Activated naive CD4-positive, alpha-beta T cell treated with anti-CD3 and anti-CD28 coated beads for 36 hours (primary cell): ENCODE measurements at regions not wholly inside any gene's neighbourhood (a gene's known extent, or its start where the extent isn't known, plus 50 kb on each side); places are given as distances from the start of the nearest gene placed in this dataset.
"Not testable (repeated sequence)": the region's sequence is repeated elsewhere in the genome, so short reads cannot be mapped to it uniquely, and the experiment has no call there.

Experiments
- CTCF ChIA-PET: fragments of 350-600 bp; sonication (Branson Sonifier 250); formaldehyde crosslinking; loops from one replicate; lab custom pipeline; 2021; ENCODE audit warnings: antibody characterized with exemption; lab: Charles Lee
- DNase-seq: peaks from one replicate; pipeline ENCODE4 v3.0.0-alpha.2; 2020
- H3K27ac Mint-ChIP-seq: one replicate; pipeline ENCODE4 v1.8.0; 2021; ENCODE audit warnings: mild to moderate bottlenecking, mixed read lengths
- H3K27me3 Mint-ChIP-seq: one replicate; pipeline ENCODE4 v1.8.0; 2021; ENCODE audit warnings: low read depth, mixed read lengths
- H3K36me3 Mint-ChIP-seq: one replicate; pipeline ENCODE4 v1.8.0; 2021; ENCODE audit warnings: low read depth, mixed read lengths
- H3K4me1 Mint-ChIP-seq: one replicate; pipeline ENCODE4 v1.8.0; 2021; ENCODE audit warnings: low read depth, mixed read lengths
- H3K4me3 Mint-ChIP-seq: one replicate; pipeline ENCODE4 v1.8.0; 2021; ENCODE audit warnings: mild to moderate bottlenecking, moderate library complexity, mixed read lengths
- H3K9me3 Mint-ChIP-seq: one replicate; pipeline ENCODE4 v1.8.0; 2021; ENCODE audit warnings: mixed read lengths
- intact Hi-C: fragments of 100-400 bp; cut with micrococcal nuclease; formaldehyde crosslinking; loops from one replicate; pipeline ENCODE4 v1.15.1; 2023

GRCh38 chr14:59004012-59004411, 184.5 kb upstream of the DAAM1 start:
- peaks cover 7% of the 10 kb centered on the region for H3K27me3 Mint-ChIP-seq
- H3K4me3 Mint-ChIP-seq = no peak overlapping the region
- intact Hi-C loops = no loop called here
- no peak overlapping the region for H3K27ac Mint-ChIP-seq
- CTCF ChIA-PET = interaction anchor here (0.7 kb wide), 2 partner anchors 20 to 378 kb away, joined by 3 read pairs; no protein-coding TSS in a partner anchor
- no peaks in the 10 kb centered on the region for H3K36me3 Mint-ChIP-seq
- H3K9me3 Mint-ChIP-seq = peaks cover 7% of the 10 kb centered on the region
- H3K4me1 Mint-ChIP-seq = no peaks in the 10 kb centered on the region
- no peak for DNase-seq

- H3K4me3 Mint-ChIP-seq, H3K9me3 Mint-ChIP-seq, H3K36me3 Mint-ChIP-seq, H3K27me3 Mint-ChIP-seq, DNase-seq, intact Hi-C loops, H3K4me1 Mint-ChIP-seq, CTCF ChIA-PET, H3K27ac Mint-ChIP-seq: not testable (repeated sequence)
Measured at GRCh38 chr14:59006179-59006578, 182.3 kb upstream of the DAAM1 start.

- no peak for DNase-seq
- Mint-ChIP-seq H3K27me3 (no peaks in the 10 kb centered on the region), H3K9me3 (peaks cover 24% of the 10 kb centered on the region), H3K27ac (no peak overlapping the region), H3K4me1 (no peaks in the 10 kb centered on the region), H3K4me3 (no peak overlapping the region), H3K36me3 (no peaks in the 10 kb centered on the region)
- intact Hi-C loops = no loop called here
- CTCF ChIA-PET = interaction anchor here (1.1 to 1.2 kb wide), 2 partner anchors 10 to 19 kb away, joined by 3 read pairs; no protein-coding TSS in a partner anchor
Measured at GRCh38 chr14:59009967-59010366, 178.5 kb upstream of the DAAM1 start.

- CTCF ChIA-PET = no interaction called here
- H3K9me3 Mint-ChIP-seq = peaks cover 17% of the 10 kb centered on the region
- H3K27me3 Mint-ChIP-seq = no peaks in the 10 kb centered on the region
- no peak for DNase-seq
- intact Hi-C loops = no loop called here
- H3K4me1 Mint-ChIP-seq = no peaks in the 10 kb centered on the region
- H3K27ac Mint-ChIP-seq = no peak overlapping the region
- H3K36me3 Mint-ChIP-seq = no peaks in the 10 kb centered on the region
- H3K4me3 Mint-ChIP-seq = no peak overlapping the region
Measured at GRCh38 chr14:59013672-59014298, 174.7 kb upstream of the DAAM1 start.

GRCh38 chr14:59015482-59015881, 173.0 kb upstream of the DAAM1 start:
- DNase-seq = no peak
- H3K4me3 Mint-ChIP-seq = no peak overlapping the region
- H3K9me3 Mint-ChIP-seq = peaks cover 17% of the 10 kb centered on the region
- CTCF ChIA-PET = no interaction called here
- no peaks in the 10 kb centered on the region for H3K4me1 Mint-ChIP-seq
- intact Hi-C loops = no loop called here
- H3K27me3 Mint-ChIP-seq = no peaks in the 10 kb centered on the region
- H3K36me3 Mint-ChIP-seq = no peaks in the 10 kb centered on the region
- no peak overlapping the region for H3K27ac Mint-ChIP-seq

- DNase-seq = no peak
- Mint-ChIP-seq H3K27me3 (no peaks in the 10 kb centered on the region), H3K9me3 (peaks cover 11% of the 10 kb centered on the region), H3K4me3 (no peak overlapping the region), H3K4me1 (no peaks in the 10 kb centered on the region), H3K36me3 (no peaks in the 10 kb centered on the region), H3K27ac (no peak overlapping the region)
- CTCF ChIA-PET = no interaction called here
- intact Hi-C loops = no loop called here
Measured at GRCh38 chr14:59017285-59017965, 171.0 kb upstream of the DAAM1 start.

- CTCF ChIA-PET = interaction anchor here (0.7 kb wide), 1 partner anchor 521 kb away, joined by 3 read pairs; no protein-coding TSS in a partner anchor
- H3K4me3 Mint-ChIP-seq = no peak overlapping the region
Measured at GRCh38 chr14:59018460-59018859, 170.0 kb upstream of the DAAM1 start.

GRCh38 chr14:59018978-59019377, 169.5 kb upstream of the DAAM1 start:
- DNase-seq = no peak
- CTCF ChIA-PET = interaction anchor here (0.7 kb wide), 1 partner anchor 521 kb away, joined by 3 read pairs; no protein-coding TSS in a partner anchor
- Mint-ChIP-seq H3K36me3 (no peaks in the 10 kb centered on the region), H3K27me3 (no peaks in the 10 kb centered on the region), H3K4me3 (no peak overlapping the region), H3K4me1 (no peaks in the 10 kb centered on the region), H3K27ac (no peak overlapping the region), H3K9me3 (peaks cover 3% of the 10 kb centered on the region)
- intact Hi-C loops = no loop called here

More at GRCh38 chr14:59018460-59018859, 170.0 kb upstream of the DAAM1 start:
- Mint-ChIP-seq H3K36me3 (no peaks in the 10 kb centered on the region), H3K4me1 (no peaks in the 10 kb centered on the region), H3K27me3 (no peaks in the 10 kb centered on the region), H3K9me3 (peaks cover 8% of the 10 kb centered on the region), H3K27ac (no peak overlapping the region)
- intact Hi-C loops = no loop called here
- DNase-seq = no peak

GRCh38 chr14:59020382-59020781, 168.1 kb upstream of the DAAM1 start:
- Mint-ChIP-seq H3K27ac (no peak overlapping the region), H3K4me1 (no peaks in the 10 kb centered on the region), H3K36me3 (no peaks in the 10 kb centered on the region), H3K27me3 (no peaks in the 10 kb centered on the region), H3K9me3 (no peaks in the 10 kb centered on the region), H3K4me3 (no peak overlapping the region)
- CTCF ChIA-PET = interaction anchor here (0.6 to 1.6 kb wide), 3 partner anchors 11 to 519 kb away, joined by 3 to 4 read pairs (median 4); no protein-coding TSS in a partner anchor
- no peak for DNase-seq
- intact Hi-C loops = loop anchor here (2.0 to 10.0 kb wide), 2 partner anchors 380 to 516 kb away; no protein-coding TSS in a partner anchor

- no peaks in the 10 kb centered on the region for H3K27me3 Mint-ChIP-seq
- CTCF ChIA-PET = interaction anchor here (0.9 to 1.3 kb wide), 2 partner anchors 14 to 503 kb away, joined by 3 read pairs; no protein-coding TSS in a partner anchor
- H3K27ac Mint-ChIP-seq = no peak overlapping the region
- no peaks in the 10 kb centered on the region for H3K9me3 Mint-ChIP-seq
- intact Hi-C loops = loop anchor here (10.0 kb wide), 1 partner anchor 517 kb away; no protein-coding TSS in a partner anchor
- DNase-seq = no peak
- H3K4me3 Mint-ChIP-seq = no peak overlapping the region
- H3K36me3 Mint-ChIP-seq = no peaks in the 10 kb centered on the region
- H3K4me1 Mint-ChIP-seq = no peaks in the 10 kb centered on the region
Measured at GRCh38 chr14:59022144-59022543, 166.3 kb upstream of the DAAM1 start.

GRCh38 chr14:59026081-59026480, 162.4 kb upstream of the DAAM1 start:
- H3K4me3 Mint-ChIP-seq = no peak overlapping the region
- no peaks in the 10 kb centered on the region for H3K36me3 Mint-ChIP-seq
- no peaks in the 10 kb centered on the region for H3K27me3 Mint-ChIP-seq
- DNase-seq = no peak
- intact Hi-C loops = loop anchor here (10.0 kb wide), 1 partner anchor 521 kb away; no protein-coding TSS in a partner anchor
- no peak overlapping the region for H3K27ac Mint-ChIP-seq
- CTCF ChIA-PET = interaction anchor here (1.2 to 1.6 kb wide), 3 partner anchors 29 to 388 kb away, joined by 3 to 5 read pairs (median 3); no protein-coding TSS in a partner anchor
- no peaks in the 10 kb centered on the region for H3K9me3 Mint-ChIP-seq
- peaks cover 4% of the 10 kb centered on the region for H3K4me1 Mint-ChIP-seq

- DNase-seq, H3K36me3 Mint-ChIP-seq, H3K27me3 Mint-ChIP-seq, H3K9me3 Mint-ChIP-seq, H3K4me1 Mint-ChIP-seq, H3K27ac Mint-ChIP-seq, H3K4me3 Mint-ChIP-seq: not testable (repeated sequence)
- CTCF ChIA-PET = interaction anchor here (1.2 kb wide), 1 partner anchor 387 kb away, joined by 3 read pairs; no protein-coding TSS in a partner anchor
- intact Hi-C loops = loop anchor here (10.0 kb wide), 1 partner anchor 522 kb away; no protein-coding TSS in a partner anchor
Measured at GRCh38 chr14:59026640-59027039, 161.8 kb upstream of the DAAM1 start.
